HEK293T (cell line): ENCODE measurements at regions not wholly inside any gene's neighbourhood (a gene's known extent, or its start where the extent isn't known, plus 50 kb on each side); places are given as distances from the start of the nearest gene placed in this dataset.

Experiments
- CTCF ChIA-PET: fragments of 350-600 bp; formaldehyde crosslinking; extraction: SDS; loops from one replicate; lab custom pipeline; 2021; ENCODE audit warnings: antibody characterized with exemption, inconsistent platforms; lab: Yijun Ruan, JAX
- POLR2A ChIA-PET: fragments of 350-600 bp; formaldehyde crosslinking; extraction: SDS; loops from one replicate; lab custom pipeline; 2020; ENCODE audit warnings: antibody characterized with exemption, inconsistent platforms; lab: Yijun Ruan, JAX
- DNase-seq: peaks from one replicate; pipeline ENCODE4 v3.0.0; 2012; ENCODE audit warnings: mixed read lengths; ENCODE audit errors: extremely low spot score
- ARNT ChIP-seq: fragments of 450-650 bp; IDR thresholded peaks from 2 replicates; pipeline ENCODE4 v1.6.1; 2017; ENCODE audit warnings: mild to moderate bottlenecking
- BHLHE40 ChIP-seq: fragments of 450-650 bp; IDR thresholded peaks from 2 replicates; pipeline ENCODE4 v1.6.1; 2016; ENCODE audit warnings: mild to moderate bottlenecking, moderate library complexity, borderline replicate concordance
- CTBP1 ChIP-seq: fragments of 450-650 bp; IDR thresholded peaks from 2 replicates; pipeline ENCODE4 v1.6.1; 2016; ENCODE audit warnings: borderline replicate concordance
- ELF4 ChIP-seq: fragments of 450-650 bp; IDR thresholded peaks from 2 replicates; pipeline ENCODE4 v1.6.1; 2017; ENCODE audit warnings: antibody characterized with exemption
- FOXA1 ChIP-seq: fragments of 450-650 bp; IDR thresholded peaks from 2 replicates; pipeline ENCODE4 v1.6.1; 2016; ENCODE audit warnings: mild to moderate bottlenecking
- FOXK2 ChIP-seq: fragments of 450-650 bp; IDR thresholded peaks from 2 replicates; pipeline ENCODE4 v1.6.1; 2016; ENCODE audit warnings: mild to moderate bottlenecking
- FOXM1 ChIP-seq: fragments of 450-650 bp; IDR thresholded peaks from 2 replicates; pipeline ENCODE4 v1.6.1; 2017; ENCODE audit warnings: mild to moderate bottlenecking, borderline replicate concordance
- HDGF ChIP-seq: fragments of 450-650 bp; IDR thresholded peaks from 2 replicates; pipeline ENCODE4 v1.6.1; 2017; ENCODE audit warnings: antibody characterized with exemption, borderline replicate concordance
- L3MBTL2 ChIP-seq: fragments of 450-650 bp; conservative IDR thresholded peaks from 2 replicates; pipeline ENCODE4 v1.6.1; 2016; ENCODE audit warnings: mild to moderate bottlenecking
- LEF1 ChIP-seq: fragments of 450-650 bp; IDR thresholded peaks from 2 replicates; pipeline ENCODE4 v1.6.1; 2017; ENCODE audit warnings: mild to moderate bottlenecking, borderline replicate concordance
- NFRKB ChIP-seq: fragments of 450-650 bp; IDR thresholded peaks from 2 replicates; pipeline ENCODE4 v1.6.1; 2016; ENCODE audit warnings: mild to moderate bottlenecking, moderate library complexity
- PKNOX1 ChIP-seq: fragments of 450-650 bp; IDR thresholded peaks from 2 replicates; pipeline ENCODE4 v1.6.1; 2016
- SP1 ChIP-seq: fragments of 450-650 bp; IDR thresholded peaks from 2 replicates; pipeline ENCODE4 v1.6.1; 2017
- SUZ12 ChIP-seq: fragments of 450-650 bp; IDR thresholded peaks from 2 replicates; pipeline ENCODE4 v1.6.1; 2016; ENCODE audit warnings: mild to moderate bottlenecking
- TARDBP ChIP-seq: fragments of 450-650 bp; IDR thresholded peaks from 2 replicates; pipeline ENCODE4 v1.6.1; 2016
- ZNF384 ChIP-seq: fragments of 450-650 bp; IDR thresholded peaks from 2 replicates; pipeline ENCODE4 v1.6.1; 2016

DNA sequence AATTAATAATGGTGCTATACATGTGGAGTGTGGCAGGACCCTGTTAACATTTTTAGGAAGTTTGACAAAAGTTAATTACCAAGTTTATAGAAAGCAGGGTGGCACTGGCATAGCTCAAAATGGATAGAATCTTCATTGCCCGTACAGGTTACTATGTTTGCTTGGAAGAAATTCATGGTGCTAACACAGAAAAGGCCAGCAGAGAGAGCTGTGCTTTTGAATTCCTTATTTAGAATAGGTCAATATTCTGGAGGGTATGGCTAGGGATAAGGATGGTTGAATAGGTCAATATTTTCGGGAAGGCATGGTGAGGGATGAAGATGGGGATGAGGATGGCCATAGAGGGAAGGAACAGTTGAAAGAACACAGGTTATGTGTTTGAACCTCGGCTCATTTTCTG is 345.1 kb downstream of the LMO4 start:
- TF ChIP-seq HDGF = no peak
- no peak for TF ChIP-seq L3MBTL2
- no peak for TF ChIP-seq ARNT
- no peak for TF ChIP-seq FOXK2
- ChIA-PET CTCF (interaction anchor here (0.5 kb wide), 1 partner anchor 10 kb away, joined by 3 read pairs; no protein-coding TSS in a partner anchor), POLR2A (no interaction called here)
- no peak for DNase-seq

- no peak for DNase-seq
- POLR2A ChIA-PET = no interaction called here
- CTCF ChIA-PET = interaction anchor here (0.6 kb wide), 1 partner anchor 9 kb away, joined by 3 read pairs; no protein-coding TSS in a partner anchor
- TF ChIP-seq CTBP1 = no peak
These were observed 346.1 kb downstream of the LMO4 start for GRCh38 chr1:87674791-87675190.

DNA sequence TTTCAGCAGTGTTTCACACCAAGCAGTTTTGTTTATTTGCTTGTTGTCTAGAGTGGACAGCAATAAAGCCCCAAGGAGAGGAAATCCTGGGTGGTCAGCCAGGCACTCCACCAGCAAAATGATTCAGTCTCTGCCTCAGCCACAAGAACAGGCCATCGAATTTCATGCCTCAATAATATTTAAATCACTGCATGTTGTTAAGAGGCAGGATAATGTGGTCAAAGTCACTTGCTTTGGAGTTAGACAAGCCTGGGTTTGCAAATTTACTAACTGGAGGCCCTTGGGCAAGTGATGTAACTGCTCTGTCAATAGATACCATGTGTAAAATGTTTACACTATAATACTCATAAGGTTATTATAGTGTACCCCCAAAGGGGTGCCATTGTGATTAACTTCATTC is 349.6 kb downstream of the LMO4 start:
- CTCF ChIA-PET = no interaction called here
- no peak for DNase-seq
- POLR2A ChIA-PET = no interaction called here
- no peak for TF ChIP-seq NFRKB
- TF ChIP-seq L3MBTL2 = no peak
- TF ChIP-seq FOXM1 = no peak
- no peak for TF ChIP-seq SP1
- TF ChIP-seq SUZ12 = no peak
- TF ChIP-seq ARNT = no peak
- no peak for TF ChIP-seq BHLHE40
- no peak for TF ChIP-seq HDGF
- TF ChIP-seq ELF4 = no peak
- TF ChIP-seq FOXA1 = no peak
- TF ChIP-seq PKNOX1 = no peak

GRCh38 chr1:87682565-87682964 is 353.9 kb downstream of the LMO4 start:
- TF ChIP-seq FOXK2 = no peak
- TF ChIP-seq BHLHE40 = no peak
- TF ChIP-seq SUZ12 = no peak
- no peak for TF ChIP-seq ELF4
- no peak for TF ChIP-seq NFRKB
- TF ChIP-seq ZNF384 = no peak
- no peak for TF ChIP-seq L3MBTL2
- no peak for TF ChIP-seq SP1
- no peak for TF ChIP-seq ARNT
- TF ChIP-seq CTBP1 = no peak
- TF ChIP-seq FOXM1 = no peak
- no peak for TF ChIP-seq HDGF
- no peak for TF ChIP-seq FOXA1
- no peak for TF ChIP-seq TARDBP
- no peak for TF ChIP-seq LEF1
- no peak for TF ChIP-seq PKNOX1
- POLR2A ChIA-PET = no interaction called here
- CTCF ChIA-PET = no interaction called here
- no peak for DNase-seq

GRCh38 chr1:87683196-87683956 is 354.7 kb downstream of the LMO4 start:
- ChIA-PET POLR2A (no interaction called here), CTCF (interaction anchor here (0.5 kb wide), 1 partner anchor 8 kb away, joined by 3 read pairs; no protein-coding TSS in a partner anchor)
- DNase-seq = no peak
- TF ChIP-seq L3MBTL2 (no peak), FOXA1 (no peak), PKNOX1 (peak; percentile 58)

GRCh38 chr1:87684194-87684593 is 355.5 kb downstream of the LMO4 start:
- DNase-seq = peak; percentile 45
- POLR2A ChIA-PET = no interaction called here
- no peak for TF ChIP-seq LEF1
- 0 out of 2 replicates have a peak, but pooled peaks have one; percentile 31 for TF ChIP-seq L3MBTL2
- TF ChIP-seq ZNF384 = no peak
- TF ChIP-seq HDGF = no peak
- no peak for TF ChIP-seq FOXK2
- CTCF ChIA-PET = interaction anchor here (0.6 to 0.7 kb wide), 2 partner anchors 11 to 109 kb away, joined by 3 read pairs; no protein-coding TSS in a partner anchor

GRCh38 chr1:87684713-87685205 is 356.1 kb downstream of the LMO4 start:
- TF ChIP-seq FOXM1 (no peak), FOXK2 (no peak), FOXA1 (no peak), L3MBTL2 (no peak), HDGF (no peak), ELF4 (no peak), ARNT (no peak), LEF1 (no peak), ZNF384 (no peak), PKNOX1 (no peak), SP1 (no peak), TARDBP (no peak)
- peak; percentile 36 for DNase-seq
- POLR2A ChIA-PET = interaction anchor here (0.6 kb wide), 1 partner anchor 147 kb away, joined by 3 read pairs; no protein-coding TSS in a partner anchor
- CTCF ChIA-PET = interaction anchor here (0.6 kb wide), 1 partner anchor 108 kb away, joined by 3 read pairs; no protein-coding TSS in a partner anchor
